Upper lobe of left lung (tissue), 6 donors: ENCODE measurements at regions not wholly inside any gene's neighbourhood (a gene's known extent, or its start where the extent isn't known, plus 50 kb on each side); places are given as distances from the start of the nearest gene placed in this dataset.
"Not testable (repeated sequence)": the region's sequence is repeated elsewhere in the genome, so short reads cannot be mapped to it uniquely, and the experiment has no call there.

Experiments used
- ATAC-seq, 2 donors: fragments of 200-7000 bp; cut with Tn5 transposase; one replicate each; pipeline ENCODE4 v1.9.1; 2022; ENCODE audit warnings: mild to moderate bottlenecking in 2 of 2, moderate library complexity in 2 of 2; ENCODE audit not compliant: low FRiP score in 2 of 2
- DNase-seq, 2 donors: peaks; one replicate each; pipeline ENCODE4 v3.0.0-alpha.2; 2019 to 2020
- H3K27ac ChIP-seq, 4 donors: fragments of 200-600 bp; sonication (generic); one replicate each; pipeline ENCODE4 v1.5.1; 2016 to 2019
- H3K27me3 ChIP-seq, 4 donors: fragments of 200-600 bp; sonication (generic); one replicate each; pipeline ENCODE4 v1.5.1; 2017 to 2019
- H3K36me3 ChIP-seq, 4 donors: fragments of 200-600 bp; sonication (generic); one replicate each; pipeline ENCODE4 v1.5.1; 2016 to 2019
- H3K4me1 ChIP-seq, 4 donors: fragments of 200-600 bp; sonication (generic); one replicate each; pipeline ENCODE4 v1.5.1; 2018 to 2019
- H3K4me3 ChIP-seq, 4 donors: fragments of 200-600 bp; sonication (generic); one replicate each; pipeline ENCODE4 v1.5.1; 2017 to 2019; ENCODE audit warnings: mild to moderate bottlenecking in 2 of 4, moderate library complexity in 1 of 4
- H3K9me3 ChIP-seq, 4 donors: fragments of 200-600 bp; sonication (generic); one replicate each; pipeline ENCODE4 v1.5.1; 2018 to 2019
- CTCF ChIP-seq, 6 experiments: fragments of 450-650 bp in 4 of 6; fragments of 200-600 bp in 2 of 6; sonication (generic) in 2 of 6; IDR thresholded peaks; one replicate each; pipeline ENCODE4 v1.5.1; 2016 to 2019; ENCODE audit warnings: antibody characterized with exemption in 6 of 6
- EP300 ChIP-seq, 4 donors: sonication (generic); formaldehyde crosslinking; IDR thresholded peaks; one replicate each; pipeline ENCODE4 v1.5.1; 2017; ENCODE audit warnings: antibody characterized with exemption in 4 of 4, control low read depth in 2 of 4
- POLR2A ChIP-seq, 4 donors: fragments of 450-650 bp; IDR thresholded peaks; one replicate each; pipeline ENCODE4 v1.5.1; 2016 to 2017; ENCODE audit warnings: antibody characterized with exemption in 4 of 4, mild to moderate bottlenecking in 2 of 4
- POLR2AphosphoS5 ChIP-seq, 2 donors: sonication (generic); formaldehyde crosslinking; IDR thresholded peaks; one replicate each; pipeline ENCODE4 v1.5.1; 2017; ENCODE audit warnings: antibody characterized with exemption in 2 of 2
- WGBS, 2 donors: methylation state at CpG; one replicate each; pipeline ENCODE4 v1.1.5; 2017 to 2018; 5-methylcytosine and 5-hydroxymethylcytosine counted together
- donor health status: DM: no; HTN: no; CAD: no; lungs with moderate emphysema.
- donor health status: DM: no; HTN: yes; CAD: no; lungs with severe emphysema.

GRCh38 chr12:75648856-75649255 lies 137.4 kb upstream of the KRR1 start:
- Histone ChIP-seq H3K4me1 (no peaks in the 10 kb centered on the region), H3K36me3 (no peaks in the 10 kb centered on the region), H3K4me3 (no peak overlapping the region), H3K27me3 (no peaks in the 10 kb centered on the region), H3K9me3 (no peaks in the 10 kb centered on the region), H3K27ac (no peak overlapping the region)
- TF ChIP-seq CTCF (IDR thresholded peaks at IDR 0.05) (no peak), POLR2A (IDR thresholded peaks at IDR 0.05) (no peak)
- 51 to 64% methylated on average over 3 of the region's 3 CpGs for WGBS, 2 donors
- DNase-seq (no peak), ATAC-seq (no peak)

GRCh38 chr12:75646329-75647210 lies 135.2 kb upstream of the KRR1 start:
- H3K4me3 ChIP-seq: no peak overlapping the region
- H3K9me3 ChIP-seq: no peaks in the 10 kb centered on the region
- H3K27ac ChIP-seq: no peak overlapping the region
- TF ChIP-seq POLR2AphosphoS5 (IDR thresholded peaks at IDR 0.05) (no peak), CTCF (IDR thresholded peaks at IDR 0.05) (no peak), EP300 (IDR thresholded peaks at IDR 0.05) (no peak), POLR2A (IDR thresholded peaks at IDR 0.05) (no peak)
- H3K4me1 ChIP-seq: no peaks in the 10 kb centered on the region
- 84 to 86% methylated on average over 4 of the region's 4 CpGs for WGBS, 2 donors
- no peak for ATAC-seq
- H3K36me3 ChIP-seq: no peaks in the 10 kb centered on the region
- DNase-seq: no peak
- H3K27me3 ChIP-seq: no peaks in the 10 kb centered on the region

- 85 to 89% methylated on average over 3 of the region's 3 CpGs for WGBS, 2 donors
- Histone ChIP-seq H3K9me3 (no peaks in the 10 kb centered on the region), H3K27ac (no peak overlapping the region), H3K4me1 (no peaks in the 10 kb centered on the region), H3K36me3 (no peaks in the 10 kb centered on the region), H3K4me3 (no peak overlapping the region), H3K27me3 (no peaks in the 10 kb centered on the region)
- TF ChIP-seq EP300 (IDR thresholded peaks at IDR 0.05) (no peak), POLR2AphosphoS5 (IDR thresholded peaks at IDR 0.05) (no peak), POLR2A (IDR thresholded peaks at IDR 0.05) (no peak), CTCF (IDR thresholded peaks at IDR 0.05) (no peak)
- no peak for ATAC-seq
- DNase-seq: no peak
Measured at GRCh38 chr12:75644472-75645072, 133.2 kb upstream of the KRR1 start.

GRCh38 chr12:75643119-75643518 lies 131.7 kb upstream of the KRR1 start:
- H3K27ac ChIP-seq, H3K27me3 ChIP-seq, H3K9me3 ChIP-seq, H3K4me3 ChIP-seq, ATAC-seq, DNase-seq, H3K36me3 ChIP-seq, H3K4me1 ChIP-seq: not testable (repeated sequence)
- WGBS, 2 donors: 92% methylated on average over 5 of the region's 5 CpGs

- H3K4me3 ChIP-seq: no peak overlapping the region
- no peak for DNase-seq
Measured at GRCh38 chr12:75642226-75642625, 130.8 kb upstream of the KRR1 start.

More at GRCh38 chr12:75642226-75642625, 130.8 kb upstream of the KRR1 start:
- ATAC-seq: no peak
- Histone ChIP-seq H3K9me3 (no peaks in the 10 kb centered on the region), H3K4me1 (no peaks in the 10 kb centered on the region), H3K36me3 (no peaks in the 10 kb centered on the region), H3K27ac (no peak overlapping the region), H3K27me3 (no peaks in the 10 kb centered on the region)
- TF ChIP-seq POLR2A (IDR thresholded peaks at IDR 0.05) (no peak), POLR2AphosphoS5 (IDR thresholded peaks at IDR 0.05) (no peak), CTCF (IDR thresholded peaks at IDR 0.05) (no peak), EP300 (IDR thresholded peaks at IDR 0.05) (no peak)
- 60 to 65% methylated on average over 1 of the region's 1 CpG for WGBS, 2 donors
